ENCODE measurements at regions not wholly inside any gene's neighbourhood (a gene's known extent, or its start where the extent isn't known, plus 50 kb on each side); places are given as distances from the start of the nearest gene placed in this dataset.
"Not testable (repeated sequence)": the region's sequence is repeated elsewhere in the genome, so short reads cannot be mapped to it uniquely, and the experiment has no call there.

DNA sequence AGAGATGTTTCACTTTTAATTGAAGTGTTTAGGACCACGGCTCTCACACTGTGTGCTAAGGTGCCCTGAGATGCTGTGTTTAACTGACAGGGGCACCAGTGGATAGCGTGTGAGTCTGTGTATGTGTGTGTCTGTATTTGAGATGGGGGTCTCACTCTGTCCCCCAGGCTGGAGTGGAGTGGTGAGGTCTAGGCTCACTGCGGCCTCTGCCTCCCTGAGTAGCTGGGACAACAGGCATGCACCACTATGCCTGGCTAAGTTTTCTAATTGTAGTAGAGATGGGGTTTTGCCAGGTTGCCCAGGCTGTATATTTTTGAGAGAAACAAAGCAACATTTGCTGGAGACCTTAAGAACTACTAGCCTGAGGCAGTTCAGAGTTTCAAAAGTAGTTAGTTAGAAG, 80.6 kb upstream of the ZNF337 start:
- not testable (repeated sequence) for H3K9me3 ChIP-seq (ENCODE audit: severe bottlenecking); H3K27ac ChIP-seq; H3K36me3 ChIP-seq

DNA sequence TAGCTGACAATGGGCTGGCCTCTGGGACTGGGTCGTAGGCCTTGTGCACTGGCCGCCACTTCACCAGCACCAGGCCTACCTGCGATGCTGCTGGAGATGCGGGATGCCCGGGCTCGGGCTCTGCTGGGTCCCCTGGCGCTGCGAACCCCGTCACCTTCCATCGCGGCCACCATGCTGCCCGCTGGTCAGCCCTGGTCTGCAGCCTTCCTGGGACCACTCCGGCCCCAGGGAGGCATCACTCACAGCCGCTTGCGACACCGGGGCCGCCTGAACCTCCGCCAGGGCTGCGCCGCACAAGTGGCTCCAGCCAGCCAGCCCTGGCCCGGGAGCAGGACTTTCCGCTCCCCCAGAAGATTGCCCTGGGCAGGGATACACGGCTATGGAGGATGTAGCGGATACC, 78.1 kb upstream of the ZNF337 start:
- not testable (repeated sequence) for DNase-seq; H3K4me3 ChIP-seq (ENCODE audit: low read depth, low read length); H3K36me3 ChIP-seq; H3K27ac ChIP-seq; H3K9me3 ChIP-seq (ENCODE audit: severe bottlenecking); H3K27me3 ChIP-seq (ENCODE audit: insufficient read depth, low read depth, severe bottlenecking)

More for the DNA sequence above, 80.6 kb upstream of the ZNF337 start:
- not testable (repeated sequence) for H3K27me3 ChIP-seq (ENCODE audit: insufficient read depth, low read depth, severe bottlenecking); H3K4me3 ChIP-seq (ENCODE audit: low read depth, low read length); DNase-seq

DNA sequence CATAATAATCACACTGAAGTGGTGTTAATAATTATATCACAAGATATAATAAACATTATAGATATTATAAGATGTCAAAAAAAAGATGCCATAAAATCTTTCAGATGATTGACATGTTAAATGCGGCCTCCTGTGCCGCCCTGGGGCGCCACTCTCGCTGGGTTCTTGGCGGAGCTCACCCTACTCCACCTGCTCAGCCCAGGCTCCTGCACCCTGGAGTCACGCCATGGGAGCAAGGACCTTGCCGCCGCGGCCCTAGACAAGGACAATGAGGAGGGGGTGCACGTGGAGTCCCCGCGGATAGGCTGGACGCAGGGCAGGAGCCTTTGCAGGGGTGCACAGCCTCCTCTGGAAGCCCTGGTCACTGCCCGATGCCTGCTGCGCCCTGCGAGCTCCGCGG, 77.5 kb upstream of the ZNF337 start:
- not testable (repeated sequence) for H3K4me3 ChIP-seq (ENCODE audit: low read depth, low read length); H3K9me3 ChIP-seq (ENCODE audit: severe bottlenecking); DNase-seq; H3K27ac ChIP-seq; H3K27me3 ChIP-seq (ENCODE audit: insufficient read depth, low read depth, severe bottlenecking); H3K36me3 ChIP-seq

DNA sequence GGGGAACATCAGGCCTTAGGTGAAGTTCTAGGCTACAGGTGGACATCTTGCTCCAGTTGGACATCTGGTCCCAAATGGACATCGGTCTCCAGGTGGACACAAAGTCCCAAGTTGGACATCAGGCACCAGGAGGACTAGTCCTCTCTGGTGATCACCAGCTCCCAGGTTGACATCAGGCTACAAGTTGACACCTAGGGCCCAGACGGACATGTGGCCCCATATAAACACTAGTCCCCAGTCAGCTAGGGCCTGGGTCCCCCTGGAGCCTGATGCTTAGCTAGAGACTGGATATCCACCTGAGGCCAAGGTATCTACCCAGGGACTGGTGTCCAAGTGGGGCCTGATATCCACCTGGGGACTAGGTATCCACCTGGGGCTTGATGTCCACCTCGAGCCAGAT, 75.8 kb upstream of the ZNF337 start:
- H3K36me3 ChIP-seq; H3K4me3 ChIP-seq (ENCODE audit: low read depth, low read length); H3K9me3 ChIP-seq (ENCODE audit: severe bottlenecking); H3K27ac ChIP-seq; DNase-seq; H3K27me3 ChIP-seq (ENCODE audit: insufficient read depth, low read depth, severe bottlenecking): not testable (repeated sequence)

DNA sequence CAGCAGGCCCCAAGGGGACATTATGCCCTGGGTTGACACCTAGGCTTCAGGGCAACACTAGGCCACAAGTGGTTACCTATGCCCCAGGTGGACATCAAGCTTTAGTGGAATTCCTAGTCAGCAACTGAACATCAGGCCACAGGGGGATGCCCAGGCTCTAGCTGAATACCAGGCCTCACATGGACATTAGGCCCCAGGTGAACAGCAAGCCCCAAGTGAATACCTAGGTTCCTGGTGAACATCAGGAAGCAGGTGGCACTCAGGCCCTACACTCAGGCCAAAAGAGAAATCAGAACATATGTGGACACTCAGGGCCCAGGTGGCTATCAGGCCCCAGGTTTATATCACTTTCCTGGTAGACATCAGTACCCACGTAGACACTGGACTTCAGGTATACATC, 75.2 kb upstream of the ZNF337 start:
- H3K9me3 ChIP-seq (ENCODE audit: severe bottlenecking); H3K27me3 ChIP-seq (ENCODE audit: insufficient read depth, low read depth, severe bottlenecking); H3K4me3 ChIP-seq (ENCODE audit: low read depth, low read length); H3K36me3 ChIP-seq; DNase-seq; H3K27ac ChIP-seq: not testable (repeated sequence)

DNA sequence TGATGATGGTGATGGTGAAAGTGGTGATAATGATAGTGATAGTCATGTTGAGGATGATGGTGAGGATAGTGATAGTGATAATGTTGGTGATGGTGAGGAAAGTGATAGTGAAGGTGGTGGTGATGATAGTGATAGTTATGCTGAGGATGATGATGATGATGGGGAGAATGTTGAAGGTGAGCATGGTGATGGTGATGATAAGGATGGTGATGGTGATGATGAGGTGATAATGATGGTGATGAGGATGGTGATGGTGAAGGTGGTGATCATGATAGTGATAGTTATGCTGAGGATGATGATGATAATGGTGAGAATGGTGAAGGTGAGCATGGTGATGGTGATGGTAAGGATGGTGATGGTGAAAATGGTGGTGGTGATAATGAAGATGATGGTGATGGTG, 64.9 kb upstream of the ZNF337 start:
- H3K27me3 ChIP-seq (ENCODE audit: insufficient read depth, low read depth, severe bottlenecking), result no peaks in the 10 kb centered on the region
- H3K27ac ChIP-seq, result no peak overlapping the region
- DNase-seq, result no peak
- no peaks in the 10 kb centered on the region for H3K36me3 ChIP-seq
- TF ChIP-seq, protein P1, sequence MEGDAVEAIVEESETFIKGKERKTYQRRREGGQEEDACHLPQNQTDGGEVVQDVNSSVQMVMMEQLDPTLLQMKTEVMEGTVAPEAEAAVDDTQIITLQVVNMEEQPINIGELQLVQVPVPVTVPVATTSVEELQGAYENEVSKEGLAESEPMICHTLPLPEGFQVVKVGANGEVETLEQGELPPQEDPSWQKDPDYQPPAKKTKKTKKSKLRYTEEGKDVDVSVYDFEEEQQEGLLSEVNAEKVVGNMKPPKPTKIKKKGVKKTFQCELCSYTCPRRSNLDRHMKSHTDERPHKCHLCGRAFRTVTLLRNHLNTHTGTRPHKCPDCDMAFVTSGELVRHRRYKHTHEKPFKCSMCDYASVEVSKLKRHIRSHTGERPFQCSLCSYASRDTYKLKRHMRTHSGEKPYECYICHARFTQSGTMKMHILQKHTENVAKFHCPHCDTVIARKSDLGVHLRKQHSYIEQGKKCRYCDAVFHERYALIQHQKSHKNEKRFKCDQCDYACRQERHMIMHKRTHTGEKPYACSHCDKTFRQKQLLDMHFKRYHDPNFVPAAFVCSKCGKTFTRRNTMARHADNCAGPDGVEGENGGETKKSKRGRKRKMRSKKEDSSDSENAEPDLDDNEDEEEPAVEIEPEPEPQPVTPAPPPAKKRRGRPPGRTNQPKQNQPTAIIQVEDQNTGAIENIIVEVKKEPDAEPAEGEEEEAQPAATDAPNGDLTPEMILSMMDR (IDR thresholded peaks at IDR 0.05; ENCODE audit: low read depth, low read length), result no peak
- H3K4me3 ChIP-seq (ENCODE audit: low read depth, low read length), result no peak overlapping the region
- H3K9me3 ChIP-seq (ENCODE audit: severe bottlenecking), result no peaks in the 10 kb centered on the region

DNA sequence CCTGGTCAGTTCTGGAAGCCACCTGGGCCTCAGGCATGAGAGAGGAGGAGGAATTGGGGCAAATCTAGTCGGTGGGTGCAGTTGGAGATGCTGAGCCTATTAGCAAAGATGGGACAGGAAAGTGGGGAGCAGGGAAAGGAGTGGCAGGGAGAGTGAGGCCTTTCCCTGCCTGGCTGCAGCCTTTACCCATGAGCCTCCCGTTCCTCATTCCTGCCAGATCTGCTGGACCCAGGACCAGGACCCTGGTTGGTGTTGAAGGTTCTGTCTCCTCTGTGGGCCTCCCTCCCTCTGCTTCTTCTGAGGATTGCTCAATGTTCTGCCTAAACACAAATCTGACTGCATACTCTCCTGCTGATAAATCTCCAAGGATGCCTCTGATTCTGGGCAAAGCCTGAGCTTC, 64.4 kb upstream of the ZNF337 start:
- H3K27ac ChIP-seq; H3K9me3 ChIP-seq (ENCODE audit: severe bottlenecking); H3K36me3 ChIP-seq; DNase-seq; H3K27me3 ChIP-seq (ENCODE audit: insufficient read depth, low read depth, severe bottlenecking); H3K4me3 ChIP-seq (ENCODE audit: low read depth, low read length): not testable (repeated sequence)

DNA sequence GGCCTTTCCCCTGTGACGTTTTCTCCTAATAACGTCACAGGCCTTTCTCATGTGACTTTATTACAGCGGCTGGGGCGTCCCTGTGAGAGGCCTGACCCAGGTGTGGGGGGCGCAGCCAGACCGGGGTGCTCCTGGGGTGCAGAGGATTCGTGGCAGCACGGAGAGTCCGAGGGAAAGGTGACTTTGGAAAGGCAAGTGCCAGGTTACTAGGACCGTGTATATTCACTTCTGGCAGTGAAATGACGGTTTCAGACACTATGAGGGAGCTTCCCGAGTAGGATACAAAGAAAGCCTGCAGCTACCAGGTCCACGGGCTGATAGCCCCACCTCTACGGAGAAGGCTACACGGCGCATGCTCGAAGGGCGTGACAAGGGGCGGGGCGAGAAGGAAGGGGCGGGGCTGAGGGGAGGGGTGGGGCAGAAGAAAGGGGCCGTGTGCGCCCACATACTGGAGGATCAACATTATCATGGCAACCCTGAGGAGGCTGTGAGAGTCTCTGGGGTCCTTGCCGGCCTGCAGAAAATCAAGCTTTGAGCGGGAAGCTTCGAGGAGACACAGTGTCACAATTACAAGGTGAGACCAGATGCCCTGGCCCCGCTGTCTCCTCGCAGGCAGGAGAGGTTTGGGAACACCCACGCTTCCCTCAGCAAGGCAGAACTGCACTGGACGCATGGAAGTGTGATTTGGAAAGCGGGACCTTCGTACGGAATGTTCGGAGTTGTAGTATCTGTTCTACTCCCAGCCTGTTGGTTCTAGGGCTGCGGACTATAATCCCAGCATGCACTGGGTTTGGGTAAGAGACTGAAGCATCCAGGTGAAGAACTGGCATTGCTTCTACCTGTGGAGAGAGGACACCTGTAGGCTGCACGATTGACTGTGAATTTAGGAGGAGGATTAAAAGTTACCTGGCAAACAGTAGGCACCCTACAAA, 54.4 kb upstream of the ZNF337 start:
- Histone ChIP-seq H3K36me3 (no peaks in the 10 kb centered on the region), H3K4me3 (ENCODE audit: low read depth, low read length) (no peak overlapping the region), H3K9me3 (ENCODE audit: severe bottlenecking) (no peaks in the 10 kb centered on the region), H3K27me3 (ENCODE audit: insufficient read depth, low read depth, severe bottlenecking) (no peaks in the 10 kb centered on the region), H3K27ac (no peak overlapping the region)
- DNase-seq, result no peak
- TF ChIP-seq, protein P1 (IDR thresholded peaks at IDR 0.05; ENCODE audit: low read depth, low read length), result no peak

DNA sequence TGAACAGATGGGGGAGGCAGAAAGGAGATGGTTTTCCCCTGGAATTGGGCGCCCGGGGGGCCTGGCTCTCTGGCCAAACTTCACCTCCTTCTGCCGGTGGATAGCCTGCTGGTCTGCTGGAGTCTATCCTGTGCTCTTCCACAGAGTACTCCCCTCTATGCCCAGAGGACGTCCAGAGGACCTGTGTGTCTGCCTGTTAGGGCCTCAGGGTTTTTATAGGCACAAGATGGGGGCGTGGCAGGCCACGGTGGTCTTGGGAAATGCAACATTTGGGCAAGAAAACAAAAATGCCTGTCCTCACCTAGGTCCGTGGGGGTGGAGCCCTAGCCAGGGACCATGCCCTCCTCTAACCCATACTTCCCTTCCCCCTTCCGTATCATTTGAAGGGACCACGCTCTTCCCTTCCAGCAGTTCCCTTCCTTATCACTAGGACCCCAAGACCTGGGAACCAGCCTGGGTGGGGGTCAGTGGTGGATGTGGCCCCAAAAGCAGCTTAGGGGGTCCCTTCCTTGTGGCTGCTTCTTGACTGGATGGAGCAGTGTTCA, 53.6 kb upstream of the ZNF337 start:
- H3K4me3 ChIP-seq (ENCODE audit: low read depth, low read length), result no peak overlapping the region
- H3K36me3 ChIP-seq, result no peaks in the 10 kb centered on the region
- H3K9me3 ChIP-seq (ENCODE audit: severe bottlenecking), result no peaks in the 10 kb centered on the region
- H3K27ac ChIP-seq, result no peak overlapping the region
- H3K27me3 ChIP-seq (ENCODE audit: insufficient read depth, low read depth, severe bottlenecking), result no peaks in the 10 kb centered on the region
- TF ChIP-seq, protein P1 (IDR thresholded peaks at IDR 0.05; ENCODE audit: low read depth, low read length), result no peak
- no peak for DNase-seq
